Neural crest cell (in vitro differentiated cells): ENCODE measurements at regions not wholly inside any gene's neighbourhood (a gene's known extent, or its start where the extent isn't known, plus 50 kb on each side); places are given as distances from the start of the nearest gene placed in this dataset.

Experiments
- DNase-seq: peaks from one replicate; pipeline ENCODE4 v3.0.0; 2021; ENCODE audit warnings: low read depth, mixed read lengths, low spot score
- H3K27ac Mint-ChIP-seq: one replicate; pipeline ENCODE4 v1.8.0; 2021; ENCODE audit warnings: mild to moderate bottlenecking, mixed read lengths; ENCODE audit not compliant: unreplicated experiment
- H3K27me3 Mint-ChIP-seq: 2 replicates; pipeline ENCODE4 v1.8.0; 2021; ENCODE audit warnings: low read depth, mild to moderate bottlenecking, mixed read lengths
- H3K36me3 Mint-ChIP-seq: 2 replicates; pipeline ENCODE4 v1.8.0; 2021; ENCODE audit warnings: low read depth, mild to moderate bottlenecking, mixed read lengths
- H3K4me1 Mint-ChIP-seq: 2 replicates; pipeline ENCODE4 v1.8.0; 2021; ENCODE audit warnings: mixed read lengths
- H3K4me3 Mint-ChIP-seq: one replicate; pipeline ENCODE4 v1.8.0; 2021; ENCODE audit warnings: mild to moderate bottlenecking, mixed read lengths
- H3K9me3 Mint-ChIP-seq: 2 replicates; pipeline ENCODE4 v1.8.0; 2021; ENCODE audit warnings: mixed read lengths
- TF ChIP-seq, protein P1 (sequence below): fragments of 200-600 bp; sonication (generic); conservative IDR thresholded peaks from 2 replicates; pipeline ENCODE4 v1.5.0; 2021; ENCODE audit warnings: antibody characterized with exemption, mild to moderate bottlenecking

GRCh38 chr1:95311014-95311413 is 77.0 kb downstream of the RWDD3 start:
- no peak overlapping the region for H3K4me3 Mint-ChIP-seq

DNA sequence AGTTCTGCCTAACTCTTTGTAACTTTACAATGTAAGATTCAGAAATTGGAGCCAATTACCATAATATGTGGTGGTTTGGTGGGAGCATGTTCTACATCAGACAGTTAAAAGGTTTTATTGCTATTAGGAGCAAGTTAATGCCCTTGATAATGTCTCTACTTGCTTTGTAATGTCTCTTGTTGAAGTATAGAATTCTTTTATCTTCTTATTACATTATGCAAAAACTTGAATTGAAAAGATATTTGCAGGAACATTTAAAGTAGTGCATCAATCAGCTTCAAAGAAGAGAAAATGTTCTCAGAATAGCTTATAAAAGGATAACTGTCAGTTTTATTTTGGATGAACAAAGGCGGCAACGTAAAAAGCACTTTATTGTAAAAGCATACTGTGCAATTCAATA is 77.8 kb downstream of the RWDD3 start:
- peaks cover 12% of the 10 kb centered on the region for H3K27me3 Mint-ChIP-seq
- H3K4me1 Mint-ChIP-seq = peaks cover 12% of the 10 kb centered on the region
- no peak for DNase-seq
- TF ChIP-seq, protein P1, sequence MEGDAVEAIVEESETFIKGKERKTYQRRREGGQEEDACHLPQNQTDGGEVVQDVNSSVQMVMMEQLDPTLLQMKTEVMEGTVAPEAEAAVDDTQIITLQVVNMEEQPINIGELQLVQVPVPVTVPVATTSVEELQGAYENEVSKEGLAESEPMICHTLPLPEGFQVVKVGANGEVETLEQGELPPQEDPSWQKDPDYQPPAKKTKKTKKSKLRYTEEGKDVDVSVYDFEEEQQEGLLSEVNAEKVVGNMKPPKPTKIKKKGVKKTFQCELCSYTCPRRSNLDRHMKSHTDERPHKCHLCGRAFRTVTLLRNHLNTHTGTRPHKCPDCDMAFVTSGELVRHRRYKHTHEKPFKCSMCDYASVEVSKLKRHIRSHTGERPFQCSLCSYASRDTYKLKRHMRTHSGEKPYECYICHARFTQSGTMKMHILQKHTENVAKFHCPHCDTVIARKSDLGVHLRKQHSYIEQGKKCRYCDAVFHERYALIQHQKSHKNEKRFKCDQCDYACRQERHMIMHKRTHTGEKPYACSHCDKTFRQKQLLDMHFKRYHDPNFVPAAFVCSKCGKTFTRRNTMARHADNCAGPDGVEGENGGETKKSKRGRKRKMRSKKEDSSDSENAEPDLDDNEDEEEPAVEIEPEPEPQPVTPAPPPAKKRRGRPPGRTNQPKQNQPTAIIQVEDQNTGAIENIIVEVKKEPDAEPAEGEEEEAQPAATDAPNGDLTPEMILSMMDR = no peak
- H3K36me3 Mint-ChIP-seq = no peaks in the 10 kb centered on the region
- H3K9me3 Mint-ChIP-seq = peaks cover 3% of the 10 kb centered on the region
- no peak overlapping the region for H3K4me3 Mint-ChIP-seq
- H3K27ac Mint-ChIP-seq = no peak overlapping the region

More at GRCh38 chr1:95311014-95311413, 77.0 kb downstream of the RWDD3 start:
- Mint-ChIP-seq H3K27ac (no peak overlapping the region), H3K36me3 (no peaks in the 10 kb centered on the region), H3K27me3 (peaks cover 13% of the 10 kb centered on the region), H3K4me1 (peaks cover 12% of the 10 kb centered on the region), H3K9me3 (no peaks in the 10 kb centered on the region)
- TF ChIP-seq, protein P1 = no peak
- no peak for DNase-seq

DNA sequence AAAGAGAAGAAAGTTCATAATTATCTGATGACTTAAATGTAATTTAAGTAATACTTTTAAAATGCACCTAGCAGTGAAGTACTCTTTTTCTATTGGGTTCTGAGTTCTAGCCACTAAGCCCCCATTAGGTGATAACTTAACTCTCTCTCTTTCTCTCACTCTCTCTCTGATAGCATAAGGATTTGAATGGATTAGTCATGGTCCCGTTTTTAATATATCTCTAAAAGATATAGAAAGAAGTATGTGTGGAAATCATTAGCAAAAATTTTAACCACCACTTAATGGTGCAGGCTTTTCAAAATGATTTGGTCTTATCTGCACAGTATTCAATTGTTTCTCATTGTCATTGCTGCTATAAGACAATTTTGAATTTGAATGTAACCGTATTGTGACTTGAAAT is 78.2 kb downstream of the RWDD3 start:
- Mint-ChIP-seq H3K27ac (no peak overlapping the region), H3K4me1 (peaks cover 12% of the 10 kb centered on the region), H3K4me3 (no peak overlapping the region), H3K36me3 (no peaks in the 10 kb centered on the region), H3K27me3 (peaks cover 7% of the 10 kb centered on the region), H3K9me3 (peaks cover 3% of the 10 kb centered on the region)
- TF ChIP-seq, protein P1 = no peak
- DNase-seq = no peak

GRCh38 chr1:95313527-95313926 is 79.5 kb downstream of the RWDD3 start:
- peaks cover 3% of the 10 kb centered on the region for H3K27me3 Mint-ChIP-seq
- peaks cover 10% of the 10 kb centered on the region for H3K4me1 Mint-ChIP-seq
- TF ChIP-seq, protein P1 = no peak
- no peak for DNase-seq
- H3K27ac Mint-ChIP-seq = no peak overlapping the region
- H3K4me3 Mint-ChIP-seq = no peak overlapping the region
- no peaks in the 10 kb centered on the region for H3K36me3 Mint-ChIP-seq
- H3K9me3 Mint-ChIP-seq = peaks cover 3% of the 10 kb centered on the region

DNA sequence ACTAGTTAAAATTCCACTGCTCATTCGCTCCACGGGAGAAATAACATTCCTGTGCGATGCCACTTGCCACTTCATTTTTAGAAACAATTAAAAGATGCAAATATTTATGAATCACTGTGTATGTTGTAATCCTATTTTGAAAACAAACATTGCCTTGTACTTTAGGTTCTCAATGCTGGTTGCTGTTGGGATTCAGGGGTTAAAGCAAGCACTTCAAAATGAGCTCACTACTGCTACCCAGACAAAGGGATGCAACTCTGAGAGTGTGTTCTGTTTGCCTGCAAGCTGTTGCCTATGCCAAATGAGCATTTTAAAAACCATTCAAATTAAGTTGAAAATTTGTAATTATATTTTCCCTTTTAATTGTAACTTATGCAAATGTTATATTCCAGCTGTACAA is 87.5 kb downstream of the RWDD3 start:
- no peaks in the 10 kb centered on the region for H3K36me3 Mint-ChIP-seq
- peaks cover 3% of the 10 kb centered on the region for H3K9me3 Mint-ChIP-seq
- DNase-seq = no peak
- TF ChIP-seq, protein P1 = no peak
- H3K4me3 Mint-ChIP-seq = no peak overlapping the region
- H3K4me1 Mint-ChIP-seq = peaks cover 25% of the 10 kb centered on the region
- peak overlapping the region; percentile 84 for H3K27ac Mint-ChIP-seq
- no peaks in the 10 kb centered on the region for H3K27me3 Mint-ChIP-seq

GRCh38 chr1:95323123-95323522 is 89.1 kb downstream of the RWDD3 start:
- TF ChIP-seq, protein P1 = no peak
- DNase-seq = no peak
- no peak overlapping the region for H3K27ac Mint-ChIP-seq
- H3K4me1 Mint-ChIP-seq = peaks cover 25% of the 10 kb centered on the region
- H3K36me3 Mint-ChIP-seq = no peaks in the 10 kb centered on the region
- no peaks in the 10 kb centered on the region for H3K27me3 Mint-ChIP-seq
- H3K9me3 Mint-ChIP-seq = no peaks in the 10 kb centered on the region
- H3K4me3 Mint-ChIP-seq = no peak overlapping the region
